ENCODE measurements at regions not wholly inside any gene's neighbourhood (a gene's known extent, or its start where the extent isn't known, plus 50 kb on each side); places are given as distances from the start of the nearest gene placed in this dataset.

GRCh38 chr4:181849472-181849871 is 393.7 kb upstream of the TENM3 start:
- WGBS, 2 experiments (ENCODE audit: extremely low coverage in 2 of 2, insufficient read length in 1 of 2), result no CpG with 5 or more reads among the region's 2 CpGs
- TF ChIP-seq CTCF (conservative IDR thresholded peaks at IDR 0.05; ENCODE audit: low read depth, low read length), result no peak
- no peak for TF ChIP-seq USF2 (IDR thresholded peaks at IDR 0.05; ENCODE audit: low read depth, low read length)
- no peak for TF ChIP-seq CHD1 (IDR thresholded peaks at IDR 0.05; ENCODE audit: low read depth, low read length)
- no peak for TF ChIP-seq NFE2L2 (IDR thresholded peaks at IDR 0.05; ENCODE audit: low read depth, low read length)
- no peak for TF ChIP-seq CEBPB (IDR thresholded peaks at IDR 0.05; ENCODE audit: low read depth, low read length)
- TF ChIP-seq POLR2A (IDR thresholded peaks at IDR 0.05; ENCODE audit: low read depth, low read length), result no peak
- no peak for TF ChIP-seq FOS (IDR thresholded peaks at IDR 0.05; ENCODE audit: low read depth, low read length)
- no peak for TF ChIP-seq RCOR1 (IDR thresholded peaks at IDR 0.05; ENCODE audit: insufficient replicate concordance, low read length)
- TF ChIP-seq BHLHE40 (IDR thresholded peaks at IDR 0.05; ENCODE audit: low read depth, low read length), result no peak
- no peak for TF ChIP-seq SMC3 (IDR thresholded peaks at IDR 0.05; ENCODE audit: low read depth, low read length)
- TF ChIP-seq MAFK (IDR thresholded peaks at IDR 0.05; ENCODE audit: low read depth, low read length), result no peak
- no peak for TF ChIP-seq MXI1 (IDR thresholded peaks at IDR 0.05; ENCODE audit: borderline replicate concordance, low read depth, low read length)
- no peak for TF ChIP-seq RFX5 (IDR thresholded peaks at IDR 0.05; ENCODE audit: low read depth, low read length)

More at GRCh38 chr4:181849472-181849871, 393.7 kb upstream of the TENM3 start:
- no peak overlapping the region for H2BK15ac ChIP-seq (ENCODE audit: low read depth, low read length)
- no peaks in the 10 kb centered on the region for H3K9me3 ChIP-seq (ENCODE audit: control insufficient read depth, insufficient read depth, low read length)
- H2BK120ac ChIP-seq (ENCODE audit: low read depth, low read length), result no peak overlapping the region
- H3K18ac ChIP-seq (ENCODE audit: low read depth, low read length), result no peak overlapping the region
- no peaks in the 10 kb centered on the region for H3K4me1 ChIP-seq (ENCODE audit: control insufficient read depth, insufficient read depth, low read length)
- no peaks in the 10 kb centered on the region for H4K20me1 ChIP-seq (ENCODE audit: insufficient read depth, low read length)
- intact Hi-C loops (cut with micrococcal nuclease) (no loop called here), in situ Hi-C loops (cut with MboI; ENCODE audit: low sequenced_read_pairs) (no loop called here), dilution Hi-C loops (cut with HindIII; ENCODE audit: low sequenced_read_pairs, unreplicated experiment) (no loop called here)
- H3K23ac ChIP-seq (ENCODE audit: low read depth, low read length), result no peak overlapping the region
- no peak overlapping the region for H3K14ac ChIP-seq (replicated peaks; ENCODE audit: low read depth, low read length)
- H2BK20ac ChIP-seq (ENCODE audit: low read depth, low read length), result no peak overlapping the region
- H3K4ac ChIP-seq (ENCODE audit: low read depth, low read length), result no peak overlapping the region
- H3K9me1 ChIP-seq (ENCODE audit: insufficient read depth, low read length), result no peaks in the 10 kb centered on the region
- no peak overlapping the region for H4K8ac ChIP-seq (ENCODE audit: low read depth in 2 of 2, low read length in 2 of 2)
- no peaks in the 10 kb centered on the region for H3K27me3 ChIP-seq (ENCODE audit: control insufficient read depth, insufficient read depth, low read length)
- no peaks in the 10 kb centered on the region for H3K79me1 ChIP-seq (ENCODE audit: low read depth in 1 of 2, low read length in 2 of 2)
- no peaks in the 10 kb centered on the region for H3K36me3 ChIP-seq (ENCODE audit: control insufficient read depth, insufficient read depth, low read length)
- H3K56ac ChIP-seq (ENCODE audit: extremely low read depth, insufficient read depth, low read length), result no peak overlapping the region
- no peak overlapping the region for H2AFZ ChIP-seq (replicated peaks; ENCODE audit: low read length, poor library complexity)
- no peak for ATAC-seq (ENCODE audit: low read depth)
- no peak for DNase-seq
- H4K91ac ChIP-seq (ENCODE audit: insufficient read depth, low read depth, low read length), result no peak overlapping the region
- no peak overlapping the region for H3K4me3 ChIP-seq (ENCODE audit: insufficient read depth, low read depth, low read length)
- no peak overlapping the region for H2AK9ac ChIP-seq (replicated peaks; ENCODE audit: low read depth, low read length, poor library complexity)
- no peak overlapping the region for H3K27ac ChIP-seq (ENCODE audit: insufficient read depth, low read length)
- H2AK5ac ChIP-seq (ENCODE audit: low read depth, low read length), result no peak overlapping the region
- POLR2A ChIA-PET (ENCODE audit: unreplicated experiment), result no interaction called here
- CTCF ChIA-PET, result no interaction called here
- no peak overlapping the region for H4K5ac ChIP-seq (ENCODE audit: low read depth, low read length)
- no TSS peak for BruUV-seq (replicated peaks)
- no peak overlapping the region for H3K9ac ChIP-seq (ENCODE audit: low read depth, low read length)
- no peak overlapping the region for H3K4me2 ChIP-seq (ENCODE audit: low read depth, low read length)
- peak overlapping the region; percentile 77 for H2BK5ac ChIP-seq (ENCODE audit: low read depth, low read length, poor library complexity, severe bottlenecking)

Measured in IMR-90 (cell line).